A172 (cell line): ENCODE measurements at regions not wholly inside any gene's neighbourhood (a gene's known extent, or its start where the extent isn't known, plus 50 kb on each side); places are given as distances from the start of the nearest gene placed in this dataset.

Experiments used
- DNase-seq: peaks from one replicate; pipeline ENCODE4 v3.0.0-alpha.2; 2015; ENCODE audit warnings: low spot score

- DNase-seq, result no peak
These were observed 342.9 kb upstream of the PLXNA2 start for GRCh38 chr1:208587110-208587509.

GRCh38 chr1:208593306-208594006 is 349.3 kb upstream of the PLXNA2 start:
- DNase-seq, result no peak

GRCh38 chr1:208595236-208595635 is 351.1 kb upstream of the PLXNA2 start:
- DNase-seq, result no peak

GRCh38 chr1:208595745-208596144 is 351.6 kb upstream of the PLXNA2 start:
- peak; percentile 59 for DNase-seq

GRCh38 chr1:208597571-208597970 is 353.4 kb upstream of the PLXNA2 start:
- no peak for DNase-seq

- DNase-seq, result no peak
These were observed 353.8 kb upstream of the PLXNA2 start for GRCh38 chr1:208598021-208598420.

GRCh38 chr1:208599063-208599462 is 354.9 kb upstream of the PLXNA2 start:
- no peak for DNase-seq

- no peak for DNase-seq
These were observed 356.4 kb upstream of the PLXNA2 start for GRCh38 chr1:208600456-208601190.

- DNase-seq, result no peak
These were observed 357.4 kb upstream of the PLXNA2 start for GRCh38 chr1:208601561-208601960.

GRCh38 chr1:208603721-208604120 is 359.5 kb upstream of the PLXNA2 start:
- no peak for DNase-seq

- peak; percentile 49 for DNase-seq
These were observed 360.1 kb upstream of the PLXNA2 start for GRCh38 chr1:208604295-208604694.

GRCh38 chr1:208606959-208607358 is 362.8 kb upstream of the PLXNA2 start:
- no peak for DNase-seq

- DNase-seq, result no peak
These were observed 363.4 kb upstream of the PLXNA2 start for GRCh38 chr1:208607616-208608015.

- no peak for DNase-seq
These were observed 370.4 kb upstream of the PLXNA2 start for GRCh38 chr1:208614610-208615009.

GRCh38 chr1:208615371-208615770 is 371.2 kb upstream of the PLXNA2 start:
- DNase-seq, result no peak

- DNase-seq, result no peak
These were observed 372.6 kb upstream of the PLXNA2 start for GRCh38 chr1:208616776-208617175.

- no peak for DNase-seq
These were observed 384.1 kb upstream of the PLXNA2 start for GRCh38 chr1:208628022-208628914.

GRCh38 chr1:208631092-208631491 is 386.9 kb upstream of the PLXNA2 start:
- no peak for DNase-seq

- DNase-seq, result no peak
These were observed 387.3 kb upstream of the PLXNA2 start for GRCh38 chr1:208631506-208631905.

GRCh38 chr1:208634346-208635140 is 390.4 kb upstream of the PLXNA2 start:
- no peak for DNase-seq

- DNase-seq, result no peak
These were observed 393.0 kb upstream of the PLXNA2 start for GRCh38 chr1:208637181-208637580.

GRCh38 chr1:208639382-208639781 is 395.2 kb upstream of the PLXNA2 start:
- no peak for DNase-seq
